Transverse colon (tissue), 4 donors: ENCODE measurements at regions not wholly inside any gene's neighbourhood (a gene's known extent, or its start where the extent isn't known, plus 50 kb on each side); places are given as distances from the start of the nearest gene placed in this dataset.

Source experiments
- CTCF ChIP-seq, 5 experiments: fragments of 200-600 bp in 3 of 5; fragments of 450-650 bp in 2 of 5; sonication (generic) in 3 of 5; IDR thresholded peaks; 1 replicate in 2 of 5; 2 replicates in 3 of 5; pipeline ENCODE4 v1.5.1; 2016 to 2017; ENCODE audit warnings: antibody characterized with exemption in 5 of 5, inconsistent platforms in 3 of 5, mild to moderate bottlenecking in 2 of 5, moderate library complexity in 1 of 5
- EP300 ChIP-seq: sonication (generic); formaldehyde crosslinking; IDR thresholded peaks from one replicate; pipeline ENCODE4 v1.6.1; 2017; ENCODE audit warnings: antibody characterized with exemption, low read depth
- POLR2A ChIP-seq: fragments of 450-650 bp; IDR thresholded peaks from one replicate; pipeline ENCODE4 v1.6.1; 2016; ENCODE audit warnings: antibody characterized with exemption, mild to moderate bottlenecking, moderate library complexity
- POLR2AphosphoS5 ChIP-seq, 3 donors: sonication (generic); formaldehyde crosslinking; IDR thresholded peaks; one replicate each; pipeline ENCODE4 v1.6.1; 2016; ENCODE audit warnings: antibody characterized with exemption in 3 of 3

GRCh38 chr6:11485271-11485670, 52.3 kb upstream of the TMEM170B start:
- TF ChIP-seq CTCF (IDR thresholded peaks at IDR 0.05) (no peak), POLR2A (no peak), POLR2AphosphoS5 (IDR thresholded peaks at IDR 0.05) (no peak), EP300 (no peak)
